LoVo (cell line): ENCODE measurements at regions not wholly inside any gene's neighbourhood (a gene's known extent, or its start where the extent isn't known, plus 50 kb on each side); places are given as distances from the start of the nearest gene placed in this dataset.

Experiments used
- DNase-seq: peaks from one replicate; pipeline ENCODE4 v3.0.0-alpha.2; 2016; ENCODE audit warnings: low spot score

DNA sequence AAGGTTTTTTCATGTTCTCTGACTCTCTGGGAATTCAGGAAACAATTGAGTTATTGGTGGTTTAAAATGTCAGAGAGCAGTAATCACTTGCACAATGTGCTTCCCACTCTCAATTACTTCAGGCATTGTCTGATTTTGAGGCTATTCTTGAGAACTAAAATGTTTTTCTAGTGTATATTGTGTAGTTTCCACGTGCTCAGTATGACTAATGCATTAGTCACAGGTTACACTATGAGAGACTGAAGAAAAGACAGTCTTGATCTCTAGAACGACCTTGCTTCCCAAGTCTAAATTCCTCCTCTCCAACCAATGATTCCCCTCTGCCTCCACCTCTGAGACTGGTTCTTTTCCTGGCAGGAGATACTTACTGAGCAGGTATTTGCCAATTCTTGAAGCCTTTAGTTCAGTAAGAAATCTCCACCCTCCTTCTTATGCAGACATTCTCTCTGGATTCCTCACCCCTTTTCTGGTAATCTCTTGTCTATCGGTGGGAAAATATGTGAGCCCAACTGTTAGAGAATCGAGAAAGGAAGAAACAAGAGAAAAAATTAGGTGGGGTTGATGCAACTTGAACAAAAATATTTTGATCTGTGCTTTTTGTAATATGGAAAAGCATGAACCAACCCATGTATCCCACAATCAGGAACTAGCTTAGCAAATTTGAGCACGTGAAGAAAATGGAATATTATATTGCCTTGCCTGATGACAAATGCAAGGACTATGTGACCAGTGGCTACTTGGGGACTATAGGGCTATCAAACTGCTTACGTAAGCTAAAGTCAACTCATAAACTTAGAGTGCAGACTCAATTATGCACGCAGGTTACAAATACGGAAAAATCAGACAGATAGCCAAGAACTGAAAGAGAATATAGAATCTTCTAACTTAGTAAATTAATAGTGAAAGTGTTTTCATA, 61.1 kb upstream of the SLC22A16 start:
- DNase-seq, result peak; percentile 82

DNA sequence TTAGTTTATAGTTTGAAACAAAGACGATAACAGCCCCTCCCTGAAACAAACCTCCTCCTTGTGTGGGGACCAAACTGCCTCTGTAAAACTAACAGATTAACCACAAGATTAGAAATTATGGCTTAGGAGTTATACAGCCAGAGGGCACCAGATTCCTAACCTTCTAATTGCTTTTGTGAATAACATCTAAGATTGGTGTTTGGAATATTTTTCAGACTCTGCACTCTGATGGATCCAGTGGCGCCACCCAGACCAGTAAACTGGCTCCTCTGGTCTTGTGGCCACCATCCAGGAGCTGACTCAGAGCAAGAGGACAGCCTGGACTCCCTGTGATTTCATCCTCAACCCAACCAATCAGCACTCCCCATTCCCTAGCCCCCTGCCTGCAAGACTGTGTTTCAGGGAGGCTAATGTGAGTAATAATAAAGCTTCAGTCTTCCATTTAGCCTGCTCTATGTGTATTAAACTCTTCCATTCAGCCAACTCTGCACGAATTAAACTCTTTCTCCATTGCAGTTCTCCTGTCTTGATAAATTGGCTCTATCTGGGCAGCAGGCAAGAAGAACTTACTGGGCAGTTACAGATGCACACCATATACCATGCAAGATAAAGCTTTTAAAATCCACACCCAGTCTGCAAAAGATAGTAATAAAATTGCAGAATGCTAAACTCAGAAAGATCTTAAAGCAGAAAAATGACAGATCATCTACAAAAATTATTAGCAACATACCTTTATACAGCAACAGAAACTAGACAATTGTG, 58.5 kb upstream of the SLC22A16 start:
- no peak for DNase-seq

DNA sequence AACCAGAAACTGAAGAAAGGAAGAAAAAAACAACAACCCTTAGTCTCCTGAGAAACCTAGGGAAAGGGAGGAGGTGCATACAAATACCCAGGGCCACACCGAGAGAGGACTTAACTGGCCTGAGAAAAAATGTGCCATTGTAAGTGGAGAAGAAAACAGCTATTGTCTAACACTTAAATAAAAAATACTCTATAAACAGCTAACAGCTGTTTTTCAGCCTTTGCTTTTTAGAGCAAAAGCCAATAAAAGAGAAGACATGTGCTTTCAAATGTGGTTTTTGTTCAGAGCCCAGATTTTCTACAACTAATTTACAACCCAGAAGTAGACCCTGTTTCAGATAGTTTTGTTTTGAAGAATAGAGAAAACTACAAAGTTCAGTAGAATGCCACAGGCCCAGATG, 56.0 kb upstream of the SLC22A16 start:
- DNase-seq, result no peak

DNA sequence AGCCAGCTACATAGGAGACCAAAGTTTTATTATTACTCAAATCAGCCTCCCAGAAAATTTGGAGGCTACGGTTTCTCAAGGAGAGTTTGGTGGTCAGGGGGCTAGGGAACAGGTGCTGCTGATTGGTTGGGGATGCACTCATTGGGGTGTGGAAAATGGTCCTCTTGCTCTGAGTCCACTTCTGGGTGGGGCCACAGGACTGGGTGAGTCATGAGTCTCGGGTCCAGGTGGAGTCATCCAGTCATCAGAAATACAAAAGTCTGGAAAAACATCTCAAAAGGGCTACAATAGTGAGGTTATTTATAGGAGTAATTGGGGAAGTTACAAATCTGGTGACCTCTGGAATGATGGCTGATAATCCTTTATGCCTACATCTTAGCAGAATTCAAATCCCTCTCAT, 54.3 kb upstream of the SLC22A16 start:
- DNase-seq, result no peak

DNA sequence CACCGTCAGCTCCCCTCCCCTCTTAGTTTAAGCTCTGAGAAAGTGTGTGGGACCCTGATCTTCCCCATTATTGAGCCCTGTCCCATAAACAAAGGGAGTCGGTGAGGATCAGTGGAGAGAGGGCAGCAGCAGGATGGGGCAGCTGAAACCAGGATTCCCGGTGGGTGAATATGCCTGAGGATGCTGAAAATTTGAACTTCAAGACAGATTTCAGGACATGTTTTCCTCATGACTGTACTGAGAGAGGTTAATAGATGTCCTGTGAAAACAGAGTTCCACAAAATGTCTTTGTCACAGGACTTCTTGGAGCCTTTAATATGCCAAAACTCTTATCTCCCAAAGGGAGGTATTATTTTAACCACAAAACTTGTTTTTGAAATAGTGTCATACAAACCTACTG, 53.5 kb upstream of the SLC22A16 start:
- no peak for DNase-seq

DNA sequence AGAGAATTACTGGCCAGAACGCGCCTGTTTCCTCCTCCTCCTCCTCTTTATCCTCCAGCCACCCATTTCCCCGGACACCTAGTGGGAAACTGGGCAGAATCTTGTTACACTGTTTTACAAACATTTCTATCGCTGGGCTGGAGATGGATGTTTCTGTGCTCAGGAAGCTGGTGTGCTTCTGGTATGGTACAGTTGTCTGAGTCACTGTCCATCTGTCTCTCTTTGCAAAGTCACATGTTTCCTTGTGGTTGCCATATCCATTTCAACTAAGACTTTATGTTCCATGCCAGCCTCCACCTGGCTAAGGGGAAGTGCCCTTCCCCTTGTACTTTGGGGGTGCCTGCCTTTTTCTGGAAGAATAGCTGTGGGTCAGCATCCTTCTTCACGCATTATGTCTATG, 52.9 kb upstream of the SLC22A16 start:
- no peak for DNase-seq

DNA sequence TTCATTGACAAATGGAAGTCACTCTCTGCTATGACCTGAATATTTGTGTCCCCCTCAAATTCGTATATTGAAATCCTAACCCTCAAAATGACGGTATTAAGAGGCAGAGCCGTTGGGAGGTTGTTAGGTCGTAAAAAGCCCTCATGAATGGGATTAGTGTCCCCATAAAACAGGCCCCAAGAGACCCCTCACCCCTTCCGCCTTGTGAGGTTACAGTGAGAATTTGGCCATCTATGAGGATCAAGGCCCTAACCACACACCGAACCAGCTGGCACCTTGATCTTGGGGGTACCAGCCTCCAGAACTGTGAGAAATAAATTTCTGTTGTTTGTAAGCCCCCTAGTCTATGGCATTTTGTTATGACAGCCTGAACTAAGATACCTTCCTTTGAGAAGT, 52.5 kb upstream of the SLC22A16 start:
- no peak for DNase-seq

DNA sequence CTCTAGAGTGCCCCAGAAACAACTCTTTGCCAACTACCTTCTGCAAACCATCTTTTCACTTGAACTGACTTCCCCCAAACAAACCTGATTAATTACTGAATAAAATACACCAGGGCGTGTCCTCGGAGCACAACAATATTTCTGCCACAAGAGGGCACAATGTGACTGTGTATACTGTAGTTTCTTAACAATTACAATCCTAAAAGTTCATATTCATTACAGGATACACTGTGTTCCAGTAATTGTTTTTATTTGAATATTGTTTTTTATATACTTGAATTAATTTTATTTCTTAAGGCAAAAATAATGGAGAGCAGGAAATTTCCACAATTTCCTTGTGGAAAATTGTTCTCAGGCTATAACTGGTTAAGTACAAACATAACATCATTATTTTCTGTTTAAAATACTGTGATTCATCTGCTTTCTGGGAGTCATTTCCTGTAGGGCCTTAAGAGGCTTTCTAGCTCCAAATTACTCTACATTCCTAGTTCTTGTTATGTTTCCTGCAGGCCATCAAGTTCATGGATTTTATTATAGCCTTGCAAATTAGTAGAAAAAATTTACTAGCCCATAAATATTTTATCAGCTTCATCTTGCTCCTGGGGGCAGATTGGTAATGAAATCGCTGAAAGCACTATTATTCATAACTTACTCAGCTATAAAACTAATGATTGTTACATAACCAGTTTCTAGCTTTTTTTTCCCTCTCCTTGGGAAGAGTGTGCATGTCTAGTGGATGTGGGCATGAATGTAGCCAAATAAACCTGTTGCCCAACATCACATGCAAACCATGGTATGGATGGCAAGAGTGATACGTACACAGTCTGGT, 51.9 kb upstream of the SLC22A16 start:
- DNase-seq, result peak; percentile 73

DNA sequence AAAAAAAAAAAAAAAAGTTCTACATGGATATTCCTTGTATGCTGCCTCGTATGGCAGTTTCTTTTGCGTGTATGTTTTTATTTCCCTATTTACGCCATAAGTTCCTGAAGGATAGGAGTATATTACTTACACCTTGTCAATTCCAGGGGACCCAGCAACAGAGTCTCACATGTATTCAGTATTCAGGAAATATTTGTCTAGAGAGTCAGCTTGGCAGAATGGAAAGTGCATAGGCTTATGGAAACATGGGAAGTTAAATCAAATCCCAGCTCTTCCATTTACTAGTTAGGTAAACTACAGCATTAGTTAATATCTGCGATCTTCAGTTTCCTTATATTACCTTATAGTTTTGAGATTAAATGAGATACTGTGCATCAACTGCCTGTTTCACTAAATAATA, 51.1 kb upstream of the SLC22A16 start:
- DNase-seq, result no peak

DNA sequence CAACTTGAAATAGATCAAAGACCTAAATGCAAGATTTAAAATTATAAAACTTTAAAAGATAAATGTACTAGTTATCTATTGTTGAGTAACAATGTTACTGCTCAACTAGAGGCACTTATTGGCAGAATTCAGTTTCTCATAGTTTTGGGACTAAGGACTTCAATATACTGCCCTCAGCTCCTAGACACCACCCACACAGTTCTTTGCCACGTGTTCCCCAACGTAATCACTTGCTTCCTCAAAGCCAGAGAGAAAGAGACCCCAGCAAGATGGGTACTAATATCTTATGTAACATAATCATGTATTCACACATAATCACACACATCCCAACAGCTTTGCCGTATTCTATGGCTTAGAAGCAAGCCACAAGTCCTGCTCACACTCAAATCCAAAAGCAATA, 50.3 kb upstream of the SLC22A16 start:
- no peak for DNase-seq
